Panc1 (cell line): ENCODE measurements at regions not wholly inside any gene's neighbourhood (a gene's known extent, or its start where the extent isn't known, plus 50 kb on each side); places are given as distances from the start of the nearest gene placed in this dataset.

Source experiments
- CTCF ChIP-seq: fragments of 450-650 bp; IDR thresholded peaks from 2 replicates; pipeline ENCODE4 v1.5.1; 2017; ENCODE audit warnings: mild to moderate bottlenecking
- POLR2AphosphoS5 ChIP-seq: IDR thresholded peaks from 2 replicates; pipeline ENCODE4 v1.6.1; 2012; ENCODE audit warnings: mild to moderate bottlenecking, low read depth, low read length, moderate library complexity
- REST ChIP-seq, 2 experiments: IDR thresholded peaks; 2 replicates each; pipeline ENCODE4 v1.6.1; 2011 to 2012; ENCODE audit warnings: low read depth in 2 of 2, control low read depth in 1 of 2, low read length in 1 of 2, mild to moderate bottlenecking in 1 of 2, moderate library complexity in 1 of 2; ENCODE audit not compliant: insufficient read depth in 1 of 2
- TCF7L2 ChIP-seq: IDR thresholded peaks from 2 replicates; pipeline ENCODE4 v1.6.1; 2011; ENCODE audit warnings: mild to moderate bottlenecking, low read depth, low read length, inconsistent platforms

GRCh38 chr5:66382152-66382551 is 214.0 kb upstream of the MAST4 start:
- TF ChIP-seq CTCF = no peak
- no peak for TF ChIP-seq POLR2AphosphoS5
- no peak for TF ChIP-seq TCF7L2
- no peak for TF ChIP-seq REST (IDR thresholded peaks at IDR 0.05; ENCODE audit: insufficient read depth in 1 of 2, low read depth in 2 of 2, low read length in 1 of 2)
